GM04504 (cell line): ENCODE measurements at regions not wholly inside any gene's neighbourhood (a gene's known extent, or its start where the extent isn't known, plus 50 kb on each side); places are given as distances from the start of the nearest gene placed in this dataset.
"Not testable (repeated sequence)": the region's sequence is repeated elsewhere in the genome, so short reads cannot be mapped to it uniquely, and the experiment has no call there.

Experiments used
- DNase-seq: peaks from one replicate; pipeline ENCODE4 v3.0.0-alpha.2; 2012; ENCODE audit warnings: low read depth

DNA sequence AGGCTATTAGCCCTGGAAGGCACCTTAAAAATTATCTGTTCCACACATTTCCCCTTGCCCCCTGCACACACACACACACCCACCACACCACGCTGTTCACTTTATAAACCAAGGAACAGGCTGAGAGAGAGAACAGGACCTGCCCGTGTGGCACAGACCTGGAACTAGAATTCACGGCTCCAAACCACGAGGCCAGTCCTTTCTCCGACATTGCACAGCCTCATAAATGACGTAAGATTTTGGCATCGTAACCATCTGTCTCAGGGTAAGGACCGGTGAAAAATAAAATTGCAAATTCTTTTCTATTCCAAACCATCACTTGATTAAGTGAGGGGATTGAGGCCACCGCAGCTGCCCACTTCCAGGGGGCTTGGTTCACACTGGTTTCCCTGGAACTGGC is 330.3 kb downstream of the BCOR start:
- no peak for DNase-seq

GRCh38 chrX:39769748-39770147 is 328.0 kb downstream of the BCOR start:
- DNase-seq = no peak

DNA sequence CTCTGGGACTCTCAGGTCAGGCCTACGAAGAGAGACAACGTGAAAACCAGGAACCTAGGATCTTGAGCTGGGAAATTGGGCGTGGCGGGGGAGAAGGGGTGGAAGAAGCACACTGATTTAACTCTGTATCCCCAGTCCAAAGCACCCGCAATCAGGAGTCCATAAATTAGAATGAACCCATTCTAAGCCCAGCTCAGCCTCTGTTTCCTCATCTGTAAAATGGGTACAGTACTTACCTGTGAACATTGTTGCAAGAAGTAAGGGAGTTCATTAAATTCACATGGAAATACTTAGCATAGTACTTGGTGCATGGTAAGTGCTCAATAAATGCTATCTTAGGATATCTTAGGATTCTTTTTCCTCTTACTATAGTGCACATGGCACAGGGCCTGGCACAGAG is 326.7 kb downstream of the BCOR start:
- DNase-seq = no peak

GRCh38 chrX:39772057-39772832 is 325.5 kb downstream of the BCOR start:
- no peak for DNase-seq

- no peak for DNase-seq
Measured at GRCh38 chrX:39773150-39773549, 324.6 kb downstream of the BCOR start.

DNA sequence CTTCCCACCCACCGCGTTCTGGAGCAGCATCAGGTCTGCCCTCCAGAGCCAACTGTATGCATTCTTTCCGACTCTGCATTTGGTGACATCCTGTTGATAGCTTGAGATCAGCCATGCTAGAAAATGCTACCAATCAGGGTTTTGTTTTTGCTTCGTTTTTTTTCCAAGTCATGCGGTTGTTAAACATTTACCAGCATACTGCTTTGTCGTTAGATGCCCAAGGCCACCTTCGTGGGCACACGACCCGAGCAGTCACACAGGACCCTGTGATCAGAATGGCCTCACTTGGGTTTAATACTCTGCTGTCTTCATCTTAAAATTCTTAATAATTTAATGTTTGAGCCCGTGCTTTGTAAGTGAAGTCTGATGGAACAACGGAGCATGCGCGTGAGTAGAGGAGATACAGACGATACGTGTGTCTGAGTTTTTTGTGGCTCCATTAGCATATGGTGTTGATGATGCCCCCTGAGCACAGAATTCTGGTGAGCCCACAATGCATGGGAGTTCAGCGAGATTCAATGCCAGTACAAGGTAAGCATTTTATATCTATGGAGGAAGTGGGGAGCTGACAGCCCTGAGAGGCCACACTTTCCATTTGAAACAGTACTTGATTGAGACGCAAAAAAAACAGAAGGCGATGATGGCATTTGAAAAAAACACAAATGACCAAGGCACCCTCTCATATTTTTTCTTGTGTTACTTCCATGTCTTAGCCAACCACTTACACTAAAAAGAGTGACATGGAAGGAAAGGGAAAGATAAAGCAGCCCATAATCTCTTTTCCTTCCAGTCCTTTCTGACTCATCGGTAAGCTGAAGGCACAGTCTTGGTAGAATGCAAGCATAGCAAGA is 323.6 kb downstream of the BCOR start:
- DNase-seq = no peak

GRCh38 chrX:39774774-39775328 is 322.9 kb downstream of the BCOR start:
- DNase-seq = no peak

- no peak for DNase-seq
Measured at GRCh38 chrX:39777623-39778025, 320.1 kb downstream of the BCOR start.

DNA sequence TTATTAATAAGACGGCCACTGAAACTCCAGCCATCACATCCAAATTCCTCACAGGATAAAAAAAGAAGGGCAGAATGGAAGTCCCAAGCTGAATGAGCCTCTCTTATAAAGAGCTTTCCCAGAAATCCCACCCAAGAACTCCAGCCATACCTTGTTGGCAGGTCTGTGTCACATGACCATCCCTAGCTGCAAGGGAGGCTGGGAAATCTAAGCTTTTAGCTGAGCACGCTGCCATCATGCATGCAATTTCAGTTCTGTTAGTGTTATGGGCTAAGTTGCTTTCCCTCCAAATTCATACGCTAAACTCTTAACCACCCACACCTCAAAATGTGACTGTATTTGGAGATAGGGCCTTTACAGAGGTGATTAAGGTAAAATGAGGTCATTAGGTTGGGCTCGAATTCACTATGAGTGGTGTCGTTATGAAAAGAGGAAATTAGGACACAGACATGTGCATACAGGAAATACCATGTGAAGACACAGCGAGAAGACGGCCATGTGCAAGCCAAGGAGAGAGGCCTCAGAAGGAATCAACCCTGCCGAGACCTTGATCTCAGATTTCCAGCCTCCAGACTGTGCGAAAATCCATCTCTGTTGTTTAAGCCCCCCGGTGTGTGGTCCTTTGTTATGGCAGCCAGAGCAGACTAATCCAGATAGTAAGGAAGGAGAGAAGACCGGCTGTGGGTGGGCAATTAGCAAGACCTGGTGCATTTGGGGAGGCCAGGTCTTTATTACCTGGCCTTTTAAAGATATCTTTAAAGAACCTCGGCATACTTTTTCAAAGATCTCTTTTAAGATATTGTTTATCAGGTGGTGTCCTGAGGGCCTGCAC is 317.6 kb downstream of the BCOR start:
- no peak for DNase-seq

DNA sequence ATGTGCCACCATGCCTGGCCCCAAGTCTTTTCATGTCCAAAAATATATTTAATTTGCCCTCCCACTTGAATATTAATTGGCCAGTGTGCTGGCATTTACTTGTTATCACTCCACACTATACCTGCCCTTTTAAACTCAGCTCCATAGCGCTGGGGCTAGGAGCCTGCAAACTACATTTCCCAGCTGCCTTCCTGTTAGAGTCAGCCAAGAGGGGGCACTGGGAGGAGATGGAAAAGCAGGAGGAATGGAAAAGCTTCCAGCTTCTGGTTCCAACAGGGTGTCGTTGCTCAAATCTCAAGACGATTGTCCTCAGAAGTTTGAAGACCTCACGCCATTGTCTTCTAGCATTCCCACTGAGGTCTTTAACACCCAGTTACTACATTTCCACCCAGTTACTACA is 315.5 kb downstream of the BCOR start:
- no peak for DNase-seq

GRCh38 chrX:39787999-39788398 is 309.8 kb downstream of the BCOR start:
- no peak for DNase-seq

DNA sequence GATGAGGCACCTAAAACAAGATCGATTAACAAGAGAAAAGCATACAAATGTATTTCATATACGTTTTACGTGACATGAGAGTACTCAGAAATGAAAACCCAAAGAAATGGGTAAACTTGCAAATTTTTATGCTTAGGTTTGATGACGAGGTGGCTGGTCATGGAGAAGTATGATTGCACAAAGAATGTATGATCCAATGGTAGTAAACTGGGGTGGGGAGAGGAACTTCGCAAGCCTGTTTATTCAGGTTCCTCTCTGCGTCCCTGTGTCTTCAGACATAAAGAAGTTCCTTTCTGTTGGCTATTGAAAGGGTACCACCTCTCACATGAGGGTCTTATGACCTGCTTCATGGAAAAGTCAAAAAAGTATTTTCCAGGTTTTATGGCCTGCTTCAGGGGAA is 309.2 kb downstream of the BCOR start:
- DNase-seq = no peak

DNA sequence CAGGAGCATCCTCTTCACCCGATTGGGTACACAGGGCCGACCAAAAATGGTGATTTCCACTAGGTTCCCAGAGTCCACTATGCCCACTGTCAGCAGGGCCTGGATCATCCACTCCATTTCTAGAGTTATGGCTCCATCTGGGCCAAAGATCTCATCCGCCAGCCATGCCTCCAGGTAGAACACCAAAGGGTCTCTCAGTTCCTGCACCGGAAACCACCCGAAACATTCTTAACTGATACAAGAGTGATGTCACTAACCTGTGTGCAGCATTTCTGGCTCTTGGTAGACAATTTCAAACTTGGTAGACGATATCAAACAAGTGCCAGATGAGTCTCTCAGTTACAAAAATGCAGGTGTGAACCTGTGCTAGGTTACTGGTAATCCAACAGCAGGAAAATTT is 306.1 kb downstream of the BCOR start:
- no peak for DNase-seq

- DNase-seq = no peak
Measured at GRCh38 chrX:39795605-39796004, 302.2 kb downstream of the BCOR start.

DNA sequence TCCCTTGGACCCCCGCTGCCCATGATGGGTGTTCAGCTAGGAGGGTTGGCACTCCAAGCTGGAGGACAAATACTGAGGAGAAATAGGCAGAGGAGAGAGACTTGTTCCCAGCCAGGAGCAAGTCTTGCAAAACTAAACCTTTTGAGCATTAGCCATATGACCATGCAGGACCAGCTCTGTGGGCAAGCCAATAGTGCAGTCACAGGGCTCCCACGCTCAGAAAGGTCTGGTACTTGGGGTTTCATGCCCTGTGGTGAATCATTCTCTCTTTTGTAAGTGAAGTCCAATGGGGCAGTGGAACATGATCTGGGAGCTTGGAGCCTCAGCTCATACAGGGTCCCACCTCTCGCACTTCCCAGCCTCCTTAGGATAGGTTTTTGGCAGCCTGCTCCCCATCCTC is 300.9 kb downstream of the BCOR start:
- DNase-seq = no peak

DNA sequence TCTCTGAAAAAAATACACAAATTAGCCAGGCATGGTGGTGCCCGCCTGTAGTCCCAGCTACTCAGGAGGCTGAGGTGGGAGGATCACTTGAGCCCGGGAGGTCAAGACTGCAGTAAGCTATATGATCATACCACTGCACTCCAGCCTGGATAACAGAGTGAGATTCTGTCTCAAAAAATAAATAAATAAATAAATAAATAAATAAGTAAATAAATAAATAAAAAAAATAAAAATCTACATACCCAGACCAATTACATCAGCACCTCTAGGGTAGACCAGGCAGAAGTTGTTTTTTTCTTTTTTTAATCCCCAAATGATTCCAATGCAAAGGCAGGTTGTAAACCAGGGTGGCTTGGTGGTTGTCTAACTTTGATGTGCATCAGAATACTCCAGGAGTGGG is 299.3 kb downstream of the BCOR start:
- not testable (repeated sequence) for DNase-seq

DNA sequence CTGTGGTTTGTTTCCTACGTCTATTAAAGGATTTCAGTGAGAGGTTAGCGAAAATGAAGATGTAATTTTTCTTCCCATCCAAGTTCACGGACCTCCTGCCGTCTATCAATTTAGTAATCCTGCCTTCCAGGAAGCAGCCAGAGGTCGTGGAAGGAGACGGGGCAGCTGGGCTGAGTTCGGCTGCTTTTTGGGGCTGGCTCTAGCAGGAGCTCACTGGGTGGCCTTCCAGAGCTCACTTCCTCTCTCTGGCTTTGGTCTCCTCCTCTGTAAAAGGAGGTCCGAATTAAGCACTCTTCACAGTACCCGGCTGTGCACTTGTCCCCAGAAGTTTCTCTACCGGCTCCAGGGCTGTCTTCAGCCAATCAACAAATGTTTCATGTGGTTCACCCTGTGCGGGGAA is 295.4 kb downstream of the BCOR start:
- DNase-seq = no peak

DNA sequence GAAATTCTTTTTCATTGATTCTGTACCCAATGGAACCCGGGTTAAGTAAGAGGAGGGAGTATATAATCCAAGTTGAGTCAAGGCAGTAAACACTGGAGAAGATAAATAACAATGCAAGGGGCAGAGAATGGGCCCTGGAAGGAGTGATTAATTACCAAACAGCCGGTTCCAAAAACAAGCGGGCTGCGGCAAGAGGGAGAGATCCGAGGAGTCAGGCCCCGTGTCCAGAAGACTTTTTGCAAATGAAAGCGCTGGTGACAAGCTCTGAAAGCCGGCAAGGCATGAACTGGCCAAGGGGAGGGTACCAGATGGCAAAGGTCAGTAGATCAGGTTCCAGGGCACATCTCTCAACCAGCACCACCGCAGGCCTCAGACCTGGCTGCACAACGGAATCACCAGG is 294.9 kb downstream of the BCOR start:
- no peak for DNase-seq

- no peak for DNase-seq
Measured at GRCh38 chrX:39805022-39805421, 292.7 kb downstream of the BCOR start.

DNA sequence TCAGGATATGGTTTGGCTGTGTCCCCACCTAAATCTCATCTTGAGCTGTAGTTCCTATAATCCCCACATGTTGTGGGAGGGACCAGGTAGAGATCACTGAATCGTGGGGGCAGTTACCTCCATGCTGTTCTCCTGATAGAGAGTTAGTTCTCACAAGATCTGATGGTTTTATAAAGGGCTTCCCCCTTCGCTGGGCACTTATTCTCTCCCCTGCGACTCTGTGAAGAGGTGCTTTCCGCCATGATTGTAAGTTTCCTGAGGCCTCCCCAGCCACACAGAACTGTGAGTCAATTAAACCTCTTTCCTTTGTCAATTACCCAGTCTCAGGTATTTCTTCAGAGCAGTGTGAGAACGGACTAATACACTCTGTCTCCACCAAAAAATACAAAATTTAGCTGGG is 291.9 kb downstream of the BCOR start:
- DNase-seq = no peak

DNA sequence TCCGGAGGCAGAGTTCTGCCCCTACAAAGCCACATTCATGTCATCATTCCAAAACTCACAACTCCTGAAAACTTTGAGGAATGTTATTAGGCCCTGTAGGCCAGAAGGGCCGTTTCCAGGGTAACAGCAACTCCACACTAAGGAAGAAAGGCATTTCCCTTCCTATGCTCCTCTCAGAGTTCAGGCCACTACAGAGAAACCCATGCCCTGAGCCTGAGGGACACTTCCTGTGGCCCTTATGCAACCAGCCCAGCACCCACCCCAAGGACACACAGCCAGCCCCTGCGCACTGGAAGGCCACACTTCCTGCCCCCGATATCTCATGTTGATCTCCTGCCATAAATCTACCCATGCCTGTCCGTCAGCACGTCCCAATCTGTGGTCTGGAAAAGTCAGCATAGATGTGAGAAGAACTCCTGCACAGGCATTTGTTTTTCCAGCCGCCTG is 289.3 kb downstream of the BCOR start:
- peak; percentile 76 for DNase-seq

GRCh38 chrX:39809331-39809730 is 288.4 kb downstream of the BCOR start:
- DNase-seq = peak; percentile 42
